Thyroid gland (tissue), 4 donors: ENCODE measurements at regions not wholly inside any gene's neighbourhood (a gene's known extent, or its start where the extent isn't known, plus 50 kb on each side); places are given as distances from the start of the nearest gene placed in this dataset.

ENCODE experiments used
- DNase-seq, 2 donors: peaks; one replicate each; pipeline ENCODE4 v3.0.0-alpha.2; 2019
- H3K27ac ChIP-seq, 3 donors: fragments of 200-600 bp; sonication (generic); 1 replicate in 2 of 3; 2 replicates in 1 of 3; pipeline ENCODE4 v1.5.1; 2016 to 2019; ENCODE audit warnings: mild to moderate bottlenecking in 1 of 3, moderate library complexity in 1 of 3
- H3K27me3 ChIP-seq: fragments of 200-600 bp; sonication (generic); one replicate; pipeline ENCODE4 v1.5.1; 2019
- H3K36me3 ChIP-seq, 2 donors: fragments of 200-600 bp; sonication (generic); one replicate each; pipeline ENCODE4 v1.5.1; 2016 to 2019
- H3K4me1 ChIP-seq, 2 donors: fragments of 200-600 bp; sonication (generic); one replicate each; pipeline ENCODE4 v1.5.1; 2017 to 2019
- H3K4me3 ChIP-seq, 3 donors: fragments of 200-600 bp; sonication (generic); replicated peaks in 1 of 3; 1 replicate in 2 of 3; 2 replicates in 1 of 3; pipeline ENCODE4 v1.5.1; 2016; ENCODE audit warnings: mild to moderate bottlenecking in 1 of 3
- H3K9me3 ChIP-seq: fragments of 200-600 bp; sonication (generic); one replicate; pipeline ENCODE4 v1.5.1; 2017
- POLR2A ChIP-seq, 2 donors: fragments of 450-650 bp; IDR thresholded peaks; one replicate each; pipeline ENCODE4 v1.6.1; 2017; ENCODE audit warnings: antibody characterized with exemption in 2 of 2, mild to moderate bottlenecking in 2 of 2, moderate library complexity in 1 of 2
- WGBS, 2 donors: methylation state at CpG; one replicate each; pipeline ENCODE4 v1.1.5; 2017; 5-methylcytosine and 5-hydroxymethylcytosine counted together
- intact Hi-C: fragments of 100-400 bp; cut with DNase I; formaldehyde crosslinking; loops from one replicate; pipeline ENCODE4 v1.15.1; 2023
- TF ChIP-seq, protein P1 (sequence below), 6 experiments: fragments of 200-600 bp in 3 of 6; fragments of 450-650 bp in 3 of 6; sonication (generic) in 3 of 6; IDR thresholded peaks; one replicate each; pipeline ENCODE4 v1.5.1; 2016 to 2019; ENCODE audit warnings: antibody characterized with exemption in 6 of 6, mild to moderate bottlenecking in 2 of 6, inconsistent platforms in 1 of 6, moderate library complexity in 1 of 6

- H3K27me3 ChIP-seq = no peaks in the 10 kb centered on the region
- H3K36me3 ChIP-seq = no peaks in the 10 kb centered on the region
- H3K4me1 ChIP-seq = no peaks in the 10 kb centered on the region
- H3K9me3 ChIP-seq = no peaks in the 10 kb centered on the region
- TF ChIP-seq, protein P1, sequence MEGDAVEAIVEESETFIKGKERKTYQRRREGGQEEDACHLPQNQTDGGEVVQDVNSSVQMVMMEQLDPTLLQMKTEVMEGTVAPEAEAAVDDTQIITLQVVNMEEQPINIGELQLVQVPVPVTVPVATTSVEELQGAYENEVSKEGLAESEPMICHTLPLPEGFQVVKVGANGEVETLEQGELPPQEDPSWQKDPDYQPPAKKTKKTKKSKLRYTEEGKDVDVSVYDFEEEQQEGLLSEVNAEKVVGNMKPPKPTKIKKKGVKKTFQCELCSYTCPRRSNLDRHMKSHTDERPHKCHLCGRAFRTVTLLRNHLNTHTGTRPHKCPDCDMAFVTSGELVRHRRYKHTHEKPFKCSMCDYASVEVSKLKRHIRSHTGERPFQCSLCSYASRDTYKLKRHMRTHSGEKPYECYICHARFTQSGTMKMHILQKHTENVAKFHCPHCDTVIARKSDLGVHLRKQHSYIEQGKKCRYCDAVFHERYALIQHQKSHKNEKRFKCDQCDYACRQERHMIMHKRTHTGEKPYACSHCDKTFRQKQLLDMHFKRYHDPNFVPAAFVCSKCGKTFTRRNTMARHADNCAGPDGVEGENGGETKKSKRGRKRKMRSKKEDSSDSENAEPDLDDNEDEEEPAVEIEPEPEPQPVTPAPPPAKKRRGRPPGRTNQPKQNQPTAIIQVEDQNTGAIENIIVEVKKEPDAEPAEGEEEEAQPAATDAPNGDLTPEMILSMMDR (IDR thresholded peaks at IDR 0.05) = no peak
- no peak for TF ChIP-seq POLR2A (IDR thresholded peaks at IDR 0.05)
- no peak overlapping the region for H3K27ac ChIP-seq
- WGBS, 2 donors = 70 to 80% methylated on average over 1 of the region's 1 CpG
- no peak for DNase-seq
- H3K4me3 ChIP-seq = no peak overlapping the region
- intact Hi-C loops = no loop called here
Measured at GRCh38 chr13:38180670-38181069, 169.0 kb upstream of the UFM1 start.

DNA sequence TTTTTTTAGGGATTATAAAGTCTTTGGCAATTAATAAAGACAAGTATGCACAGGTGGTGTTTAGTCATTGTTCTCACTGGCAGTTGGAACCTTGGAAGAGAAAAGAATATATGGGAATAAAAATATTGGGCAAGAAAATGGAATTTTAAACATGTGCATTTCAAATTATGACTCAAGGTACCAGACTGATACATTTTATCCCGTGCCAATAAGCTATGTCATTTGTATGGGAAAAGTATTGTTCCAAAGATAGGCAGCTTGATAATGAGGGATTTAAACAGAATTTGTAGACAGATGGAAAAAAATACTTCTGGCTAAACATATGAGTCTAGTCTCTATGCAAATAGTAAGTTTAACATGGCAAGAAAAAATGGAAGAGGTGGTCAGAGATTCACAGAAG is 169.5 kb upstream of the UFM1 start:
- Histone ChIP-seq H3K4me3 (no peak overlapping the region), H3K36me3 (no peaks in the 10 kb centered on the region), H3K4me1 (no peaks in the 10 kb centered on the region), H3K27me3 (no peaks in the 10 kb centered on the region), H3K9me3 (no peaks in the 10 kb centered on the region), H3K27ac (no peak overlapping the region)
- no peak for TF ChIP-seq POLR2A (IDR thresholded peaks at IDR 0.05)
- TF ChIP-seq, protein P1 (IDR thresholded peaks at IDR 0.05) = no peak
- whole genome bisulfite sequencing, 2 donors = 89 to 93% methylated on average over 1 of the region's 1 CpG
- intact Hi-C loops = no loop called here
- no peak for DNase-seq

GRCh38 chr13:38176664-38177063 is 173.0 kb upstream of the UFM1 start:
- H3K36me3 ChIP-seq = no peaks in the 10 kb centered on the region
- H3K27me3 ChIP-seq = no peaks in the 10 kb centered on the region
- no peak overlapping the region for H3K4me3 ChIP-seq
- H3K4me1 ChIP-seq = no peaks in the 10 kb centered on the region
- TF ChIP-seq, protein P1 (IDR thresholded peaks at IDR 0.05) = no peak
- no peak for TF ChIP-seq POLR2A (IDR thresholded peaks at IDR 0.05)
- no peaks in the 10 kb centered on the region for H3K9me3 ChIP-seq
- H3K27ac ChIP-seq = no peak overlapping the region
- no peak for DNase-seq
- intact Hi-C loops = no loop called here

DNA sequence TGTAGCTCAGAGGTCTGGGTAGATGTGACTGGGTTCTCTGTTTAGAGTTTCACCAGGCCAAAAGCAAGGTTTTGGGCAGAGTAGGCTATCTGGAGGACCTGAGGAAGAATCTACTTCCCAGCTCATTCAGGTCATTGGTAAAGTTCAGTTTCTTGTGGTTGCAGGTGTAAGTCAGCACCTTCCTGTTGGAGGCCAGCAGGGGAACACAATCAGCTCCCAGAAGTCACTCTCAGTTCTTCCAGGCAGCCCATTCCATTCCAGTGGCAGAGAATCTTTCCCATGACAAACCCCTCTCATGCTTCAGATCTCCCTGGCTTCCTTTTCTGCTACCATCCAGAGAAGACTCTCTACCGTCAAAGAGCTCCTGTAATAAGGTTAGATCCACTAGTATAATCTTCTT is 176.2 kb upstream of the UFM1 start:
- Histone ChIP-seq H3K9me3 (no peaks in the 10 kb centered on the region), H3K4me3 (no peak overlapping the region), H3K27me3 (no peaks in the 10 kb centered on the region), H3K4me1 (no peaks in the 10 kb centered on the region), H3K27ac (no peak overlapping the region), H3K36me3 (no peaks in the 10 kb centered on the region)
- WGBS, 2 donors = 93 to 97% methylated on average over 1 of the region's 1 CpG
- no peak for DNase-seq
- intact Hi-C loops = no loop called here
- TF ChIP-seq POLR2A (IDR thresholded peaks at IDR 0.05) = no peak
- TF ChIP-seq, protein P1 (IDR thresholded peaks at IDR 0.05) = no peak

DNA sequence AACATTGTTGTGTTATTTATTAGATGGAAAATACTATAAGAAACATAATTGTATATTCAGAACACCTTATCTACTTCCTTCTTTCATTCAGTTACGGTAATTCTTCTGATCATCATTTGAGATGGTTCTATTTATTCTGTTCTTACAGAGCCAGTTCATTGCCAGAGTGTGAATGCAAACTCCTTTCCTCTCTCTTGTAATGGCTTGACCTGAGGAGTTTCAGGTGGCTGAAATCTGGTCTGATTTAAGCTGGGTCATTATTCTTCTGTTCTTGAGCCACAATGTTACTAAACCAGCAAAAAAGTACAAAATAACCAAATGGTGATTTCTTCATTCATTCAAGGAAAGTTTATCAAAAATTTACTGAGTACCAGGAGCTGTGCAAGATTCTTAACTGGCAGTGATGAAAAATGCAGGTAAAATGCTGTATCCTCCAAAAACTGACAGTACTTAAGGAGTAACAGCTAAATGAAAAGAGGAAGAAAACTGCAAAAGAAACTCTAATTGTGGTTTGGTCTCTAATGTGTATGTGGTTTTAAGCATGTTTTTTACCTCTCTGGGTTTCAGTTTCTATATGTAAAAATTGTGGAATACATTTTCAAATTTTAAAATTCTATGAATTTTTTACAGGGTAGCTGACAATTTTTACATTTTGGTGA is 182.4 kb upstream of the UFM1 start:
- no peak for TF ChIP-seq POLR2A (IDR thresholded peaks at IDR 0.05)
- TF ChIP-seq, protein P1 (IDR thresholded peaks at IDR 0.05) = no peak
- H3K27me3 ChIP-seq = no peaks in the 10 kb centered on the region

More for the DNA sequence above, 182.4 kb upstream of the UFM1 start:
- Histone ChIP-seq H3K4me1 (no peaks in the 10 kb centered on the region), H3K36me3 (no peaks in the 10 kb centered on the region), H3K9me3 (no peaks in the 10 kb centered on the region), H3K27ac (no peak overlapping the region), H3K4me3 (no peak overlapping the region)
- no peak for DNase-seq
- intact Hi-C loops = no loop called here
- 85 to 91% methylated on average over 1 of the region's 1 CpG for WGBS, 2 donors
